B cell (primary cell): ENCODE measurements at regions not wholly inside any gene's neighbourhood (a gene's known extent, or its start where the extent isn't known, plus 50 kb on each side); places are given as distances from the start of the nearest gene placed in this dataset.

ENCODE experiments used
- ATAC-seq: fragments of 200-7000 bp; cut with Tn5 transposase; one replicate; pipeline ENCODE4 v1.10.0; 2021; ENCODE audit warnings: low read depth, mild to moderate bottlenecking, moderate number of reproducible peaks, moderate library complexity
- CTCF ChIA-PET: fragments of 350-600 bp; sonication (Branson Sonifier 250); formaldehyde crosslinking; loops from one replicate; lab custom pipeline; 2021; ENCODE audit warnings: antibody characterized with exemption, inconsistent platforms; lab: Charles Lee
- POLR2A ChIA-PET: fragments of 350-600 bp; sonication (Branson Sonifier 250); formaldehyde crosslinking; loops from one replicate; lab custom pipeline; 2021; ENCODE audit warnings: antibody characterized with exemption; lab: Charles Lee
- DNase-seq: peaks from one replicate; pipeline ENCODE4 v3.0.0; 2013
- H2AFZ ChIP-seq: 2 replicates; pipeline ENCODE4 v1.6.1; 2012; ENCODE audit warnings: mild to moderate bottlenecking, low read depth, low read length; ENCODE audit not compliant: insufficient read depth, poor library complexity, severe bottlenecking
- H3K27ac ChIP-seq, 2 donors: 1 replicate in 1 of 2; 2 replicates in 1 of 2; pipeline ENCODE4 v1.5.1; 2012 to 2013; ENCODE audit warnings: low read length in 2 of 2, mild to moderate bottlenecking in 2 of 2, moderate library complexity in 1 of 2
- H3K27me3 ChIP-seq, 4 experiments: fragments of 200-600 bp in 1 of 4; sonication (generic) in 1 of 4; replicated peaks in 1 of 4; 1 replicate in 2 of 4; 2 replicates in 2 of 4; pipeline versions ENCODE4 v1.6.1 to v1.7.0; 2013 to 2016; ENCODE audit warnings: low read length in 3 of 4, mild to moderate bottlenecking in 2 of 4, mixed read lengths in 1 of 4, moderate library complexity in 1 of 4; ENCODE audit not compliant: insufficient read depth in 4 of 4, control insufficient read depth in 3 of 4; ENCODE audit errors: control extremely low read depth in 1 of 4
- H3K36me3 ChIP-seq, 2 experiments: replicated peaks in 1 of 2; 1 replicate in 1 of 2; 2 replicates in 1 of 2; pipeline versions ENCODE4 v1.6.1 to v1.7.1; 2013; ENCODE audit warnings: low read length in 1 of 2; ENCODE audit not compliant: insufficient read depth in 2 of 2, control insufficient read depth in 1 of 2; ENCODE audit errors: control extremely low read depth in 1 of 2, extremely low read depth in 1 of 2
- H3K4me1 ChIP-seq, 2 donors: fragments of 200-600 bp in 1 of 2; sonication (generic) in 1 of 2; 1 replicate in 1 of 2; 2 replicates in 1 of 2; pipeline versions ENCODE4 v1.5.1 to v1.6.1; 2013 to 2017; ENCODE audit warnings: low read length in 2 of 2; ENCODE audit not compliant: control insufficient read depth in 2 of 2, insufficient read depth in 2 of 2
- H3K4me2 ChIP-seq: replicated peaks from 2 replicates; pipeline ENCODE3; 2012; ENCODE audit warnings: mild to moderate bottlenecking, low read depth, low read length; ENCODE audit not compliant: poor library complexity, severe bottlenecking
- H3K4me3 ChIP-seq, 5 experiments: fragments of 200-600 bp in 1 of 5; sonication (generic) in 1 of 5; 1 replicate in 3 of 5; 2 replicates in 2 of 5; pipeline versions ENCODE4 v1.5.1 to v1.7.0; 2011 to 2016; ENCODE audit warnings: low read length in 4 of 5, mild to moderate bottlenecking in 4 of 5, low read depth in 2 of 5, control low read depth in 1 of 5, moderate library complexity in 1 of 5; ENCODE audit not compliant: insufficient read depth in 1 of 5; ENCODE audit errors: control extremely low read depth in 1 of 5, extremely low read depth in 1 of 5
- H3K79me2 ChIP-seq: fragments of 200-600 bp; sonication (generic); one replicate; pipeline ENCODE4 v1.6.0; 2016; ENCODE audit warnings: low read length; ENCODE audit not compliant: control insufficient read depth, insufficient read depth
- H3K9ac ChIP-seq: fragments of 200-600 bp; sonication (generic); 2 replicates; pipeline ENCODE4 v1.6.1; 2017; ENCODE audit warnings: mild to moderate bottlenecking, low read length, moderate library complexity
- H3K9me3 ChIP-seq, 3 donors: one replicate each; pipeline versions ENCODE4 v1.6.1 to v1.7.1; 2013; ENCODE audit warnings: low read length in 2 of 3; ENCODE audit not compliant: control insufficient read depth in 2 of 3, insufficient read depth in 1 of 3; ENCODE audit errors: control extremely low read depth in 1 of 3
- H4K20me1 ChIP-seq: 2 replicates; pipeline ENCODE4 v1.6.0; 2012; ENCODE audit warnings: mild to moderate bottlenecking, low read length; ENCODE audit not compliant: insufficient read depth, control insufficient read depth, poor library complexity, severe bottlenecking
- H3K27ac Mint-ChIP-seq: one replicate; pipeline ENCODE4 v1.8.0; 2021; ENCODE audit warnings: mixed read lengths
- H3K27me3 Mint-ChIP-seq: one replicate; pipeline ENCODE4 v1.8.0; 2021; ENCODE audit warnings: mixed read lengths
- H3K4me1 Mint-ChIP-seq: one replicate; pipeline ENCODE4 v1.8.0; 2021; ENCODE audit warnings: mixed read lengths
- H3K4me3 Mint-ChIP-seq: one replicate; pipeline ENCODE4 v1.8.0; 2021; ENCODE audit warnings: mixed read lengths
- H3K9me3 Mint-ChIP-seq: one replicate; pipeline ENCODE4 v1.8.0; 2022; ENCODE audit warnings: mixed read lengths; ENCODE audit not compliant: insufficient read depth
- CTCF ChIP-seq: fragments of 200-600 bp; IDR thresholded peaks from one replicate; pipeline ENCODE4 v1.8.0; 2022; ENCODE audit warnings: antibody characterized with exemption, mild to moderate bottlenecking
- EZH2 ChIP-seq: IDR thresholded peaks from 2 replicates; pipeline ENCODE4 v1.6.1; 2012; ENCODE audit warnings: borderline replicate concordance, low read depth, mild to moderate bottlenecking, moderate library complexity, low read length; ENCODE audit not compliant: insufficient read depth, poor library complexity, severe bottlenecking
- WGBS: methylation state at CpG from one replicate; pipeline ENCODE4 v1.1.5; 2013; ENCODE audit warnings: missing lambda C conversion rate; ENCODE audit not compliant: insufficient coverage; 5-methylcytosine and 5-hydroxymethylcytosine counted together
- intact Hi-C: fragments of 100-400 bp; cut with micrococcal nuclease; formaldehyde crosslinking; loops from one replicate; pipeline ENCODE4 v1.10.0; 2022

DNA sequence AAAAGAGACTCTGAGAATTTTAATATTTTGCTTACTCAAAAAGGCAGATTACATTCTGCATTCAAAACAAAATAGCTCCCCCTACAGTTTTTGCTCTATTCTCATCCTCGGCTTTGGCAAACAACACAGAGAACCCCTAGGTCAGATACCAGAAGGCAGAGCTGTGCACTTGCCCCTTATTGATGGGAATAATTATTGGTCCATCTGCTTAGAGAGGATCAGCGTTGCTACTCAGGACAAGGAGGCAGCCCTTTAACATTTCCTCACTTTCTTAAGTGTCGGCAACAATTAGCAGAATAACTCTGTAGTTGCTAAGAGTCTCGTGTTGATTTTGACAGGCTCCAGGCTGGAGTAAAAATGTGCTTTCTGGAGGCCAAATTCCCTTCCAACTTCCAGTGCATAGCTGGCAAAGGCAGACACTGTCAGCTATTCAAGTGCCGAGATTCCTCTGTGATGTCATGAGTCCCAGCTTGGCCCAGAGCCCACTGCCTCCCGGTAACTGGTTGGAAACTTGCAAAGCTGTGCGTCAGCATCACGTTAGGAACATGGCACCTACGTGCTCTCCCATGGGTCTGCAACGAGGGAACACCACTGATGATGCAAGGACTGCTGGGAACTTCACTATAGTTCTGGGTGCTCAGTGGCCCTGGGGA lies 482.7 kb upstream of the ADAMTS9 start:
- POLR2A ChIA-PET = no interaction called here
- Histone ChIP-seq H3K4me2 (no peak overlapping the region), H3K9me3 (no peaks in the 10 kb centered on the region), H3K27me3 (no peaks in the 10 kb centered on the region), H2AFZ (no peak overlapping the region), H3K79me2 (no peaks in the 10 kb centered on the region), H3K36me3 (no peaks in the 10 kb centered on the region), H3K9ac (no peak overlapping the region), H3K27ac (no peak overlapping the region), H3K4me1 (no peaks in the 10 kb centered on the region), H4K20me1 (no peaks in the 10 kb centered on the region), H3K4me3 (no peak overlapping the region)
- Mint-ChIP-seq H3K27ac (no peak overlapping the region), H3K9me3 (peaks cover 10% of the 10 kb centered on the region), H3K4me3 (no peak overlapping the region), H3K27me3 (no peaks in the 10 kb centered on the region), H3K4me1 (no peaks in the 10 kb centered on the region)
- CTCF ChIA-PET = no interaction called here
- ATAC-seq (no peak), DNase-seq (no peak)
- intact Hi-C loops = no loop called here
- 78% methylated on average over 8 of the region's 10 CpGs for WGBS
- TF ChIP-seq CTCF = no peak
- no peak for TF ChIP-seq EZH2

GRCh38 chr3:65169961-65170360 lies 482.2 kb upstream of the ADAMTS9 start:
- Histone ChIP-seq H3K4me1 (no peaks in the 10 kb centered on the region), H2AFZ (no peak overlapping the region), H3K4me2 (no peak overlapping the region), H4K20me1 (no peaks in the 10 kb centered on the region), H3K27ac (no peak overlapping the region), H3K9ac (no peak overlapping the region), H3K9me3 (no peaks in the 10 kb centered on the region), H3K4me3 (no peak overlapping the region), H3K36me3 (no peaks in the 10 kb centered on the region), H3K79me2 (no peaks in the 10 kb centered on the region), H3K27me3 (no peaks in the 10 kb centered on the region)
- POLR2A ChIA-PET = no interaction called here
- intact Hi-C loops = no loop called here
- no peak overlapping the region for H3K4me3 Mint-ChIP-seq
- no peaks in the 10 kb centered on the region for H3K4me1 Mint-ChIP-seq
- no peak for TF ChIP-seq CTCF
- TF ChIP-seq EZH2 = no peak
- peaks cover 10% of the 10 kb centered on the region for H3K9me3 Mint-ChIP-seq
- WGBS = no CpG with 5 or more reads among the region's 3 CpGs
- ATAC-seq (no peak), DNase-seq (no peak)
- CTCF ChIA-PET = no interaction called here
- no peaks in the 10 kb centered on the region for H3K27me3 Mint-ChIP-seq
- no peak overlapping the region for H3K27ac Mint-ChIP-seq
